Right cardiac atrium (tissue), 5 donors: ENCODE measurements at regions not wholly inside any gene's neighbourhood (a gene's known extent, or its start where the extent isn't known, plus 50 kb on each side); places are given as distances from the start of the nearest gene placed in this dataset.
A peak's percentile ranks its signal among the peaks of the same experiment; 100 is the strongest.
"Not testable (repeated sequence)": the region's sequence is repeated elsewhere in the genome, so short reads cannot be mapped to it uniquely, and the experiment has no call there.

Experiments
- ATAC-seq, 2 donors: fragments of 200-7000 bp; cut with Tn5 transposase; one replicate each; pipeline versions ENCODE4 v1.8.0 to v1.9.1; 2020; ENCODE audit warnings: moderate library complexity in 2 of 2, mild to moderate bottlenecking in 1 of 2
- DNase-seq, 3 donors: peaks; one replicate each; pipeline ENCODE4 v3.0.0-alpha.2; 2020
- H3K27ac ChIP-seq: one replicate; pipeline ENCODE4 v1.5.1; 2013; ENCODE audit warnings: mild to moderate bottlenecking, low read length, control low read depth, moderate library complexity
- H3K27me3 ChIP-seq: one replicate; pipeline ENCODE4 v1.6.1; 2013; ENCODE audit not compliant: control insufficient read depth, insufficient read depth
- H3K4me1 ChIP-seq: one replicate; pipeline ENCODE4 v1.6.1; 2013; ENCODE audit warnings: low read length; ENCODE audit not compliant: control insufficient read depth, insufficient read depth
- H3K4me3 ChIP-seq: one replicate; pipeline ENCODE4 v1.5.1; 2013; ENCODE audit warnings: low read length, control low read depth
- H3K9me3 ChIP-seq: one replicate; pipeline ENCODE4 v1.6.1; 2013; ENCODE audit warnings: low read length; ENCODE audit not compliant: control insufficient read depth
- WGBS: extraction: QIAGEN DNeasy Blood & Tissue Kit; methylation state at CpG from one replicate; pipeline ENCODE4 v1.1.7; 2013; 5-methylcytosine and 5-hydroxymethylcytosine counted together
- intact Hi-C, 4 donors: fragments of 100-400 bp; cut with DNase I; formaldehyde crosslinking; loops; one replicate each; pipeline versions ENCODE4 v1.11.0 to v1.14.0; 2022 to 2023
- donor health status: healthy with polysubstance abuse.
- donor health status: DM: no; HTN: yes; CAD: no.
- donor health status: DM: no; HTN: no; CAD: no.
- donor health status: DM: no; HTN: yes; CAD: no; lungs with severe emphysema.
- donor health status: DM: yes; HTN: yes; CAD: no.

- H3K4me3 ChIP-seq, ATAC-seq, H3K4me1 ChIP-seq, H3K27me3 ChIP-seq, DNase-seq, H3K27ac ChIP-seq, H3K9me3 ChIP-seq: not testable (repeated sequence)
- WGBS, result 51% methylated on average over 3 of the region's 3 CpGs
- intact Hi-C loops, result loop anchor here in 1 of 4 donors (10.0 kb wide), 1 partner anchor 49 kb away; no protein-coding TSS in a partner anchor
Measured at GRCh38 chr15:20283651-20284050, 257.9 kb downstream of the GOLGA6L6 start.

- 81% methylated on average over 29 of the region's 29 CpGs for WGBS
- H3K27ac ChIP-seq, H3K27me3 ChIP-seq, H3K4me1 ChIP-seq, H3K4me3 ChIP-seq, H3K9me3 ChIP-seq: not testable (repeated sequence)
- peak in 1 of 2 donors; percentile 9 for ATAC-seq
- peak in 1 of 3 donors; percentile 59 for DNase-seq
- intact Hi-C loops, result loop anchor here in 1 of 4 donors (10.0 kb wide), 1 partner anchor 48 kb away; no protein-coding TSS in a partner anchor
Measured at GRCh38 chr15:20282491-20282943, 259.1 kb downstream of the GOLGA6L6 start.

- not testable (repeated sequence) for H3K4me3 ChIP-seq, H3K27me3 ChIP-seq, H3K9me3 ChIP-seq, H3K4me1 ChIP-seq, H3K27ac ChIP-seq, DNase-seq
- intact Hi-C loops, result loop anchor here in 1 of 4 donors (10.0 kb wide), 1 partner anchor 47 kb away; no protein-coding TSS in a partner anchor
- peak; percentile 27 to 35 for ATAC-seq
- 65% methylated on average over 7 of the region's 7 CpGs for WGBS
Measured at GRCh38 chr15:20281567-20282275, 259.9 kb downstream of the GOLGA6L6 start.

- Histone ChIP-seq H3K4me1 (no peaks in the 10 kb centered on the region), H3K27ac (no peak overlapping the region), H3K9me3 (peaks cover 1% of the 10 kb centered on the region), H3K27me3 (no peaks in the 10 kb centered on the region), H3K4me3 (no peak overlapping the region)
- DNase-seq, result no peak
- peak; percentile 40 to 46 for ATAC-seq
- WGBS, result 74% methylated on average over 16 of the region's 16 CpGs
- intact Hi-C loops, result loop anchor here in 1 of 4 donors (10.0 kb wide), 1 partner anchor 46 kb away; no protein-coding TSS in a partner anchor
Measured at GRCh38 chr15:20280933-20281463, 260.6 kb downstream of the GOLGA6L6 start.

- DNase-seq, H3K27ac ChIP-seq, H3K9me3 ChIP-seq, H3K4me1 ChIP-seq, H3K27me3 ChIP-seq, H3K4me3 ChIP-seq: not testable (repeated sequence)
- ATAC-seq, result peak; percentile 25 to 49
- 69% methylated on average over 13 of the region's 13 CpGs for WGBS
- intact Hi-C loops, result loop anchor here in 1 of 4 donors (10.0 kb wide), 1 partner anchor 46 kb away; no protein-coding TSS in a partner anchor
Measured at GRCh38 chr15:20280141-20280932, 261.3 kb downstream of the GOLGA6L6 start.

GRCh38 chr15:20279056-20279455, 262.5 kb downstream of the GOLGA6L6 start:
- H3K4me3 ChIP-seq, H3K27me3 ChIP-seq, H3K9me3 ChIP-seq, ATAC-seq, H3K27ac ChIP-seq, H3K4me1 ChIP-seq, DNase-seq, intact Hi-C loops: not testable (repeated sequence)
- 46% methylated on average over 4 of the region's 4 CpGs for WGBS

- H3K4me1 ChIP-seq, ATAC-seq, H3K9me3 ChIP-seq, H3K27me3 ChIP-seq, H3K4me3 ChIP-seq, DNase-seq, intact Hi-C loops, H3K27ac ChIP-seq: not testable (repeated sequence)
- WGBS, result 31% methylated on average over 1 of the region's 1 CpG
Measured at GRCh38 chr15:20278376-20278775, 263.2 kb downstream of the GOLGA6L6 start.

GRCh38 chr15:20277451-20277850, 264.1 kb downstream of the GOLGA6L6 start:
- WGBS, result 87% methylated on average over 3 of the region's 3 CpGs
- not testable (repeated sequence) for DNase-seq

GRCh38 chr15:20276312-20277114, 265.1 kb downstream of the GOLGA6L6 start:
- DNase-seq, intact Hi-C loops, H3K4me1 ChIP-seq, H3K4me3 ChIP-seq, H3K9me3 ChIP-seq, H3K27ac ChIP-seq, H3K27me3 ChIP-seq, ATAC-seq: not testable (repeated sequence)
- WGBS, result 72% methylated on average over 13 of the region's 13 CpGs

More at GRCh38 chr15:20277451-20277850, 264.1 kb downstream of the GOLGA6L6 start:
- ATAC-seq, H3K4me3 ChIP-seq, intact Hi-C loops, H3K27me3 ChIP-seq, H3K9me3 ChIP-seq, H3K4me1 ChIP-seq, H3K27ac ChIP-seq: not testable (repeated sequence)

GRCh38 chr15:20275373-20275967, 266.1 kb downstream of the GOLGA6L6 start:
- H3K9me3 ChIP-seq, DNase-seq, H3K27me3 ChIP-seq, H3K27ac ChIP-seq, intact Hi-C loops, ATAC-seq, H3K4me1 ChIP-seq, H3K4me3 ChIP-seq: not testable (repeated sequence)
- WGBS, result 59% methylated on average over 5 of the region's 5 CpGs
